HepG2 (cell line): ENCODE measurements at regions not wholly inside any gene's neighbourhood (a gene's known extent, or its start where the extent isn't known, plus 50 kb on each side); places are given as distances from the start of the nearest gene placed in this dataset.

Experiments used
- FLYWCH1 ChIP-seq: sonication (generic); formaldehyde crosslinking; IDR thresholded peaks from 2 replicates; pipeline ENCODE4 v1.8.1; 2023; ENCODE audit warnings: mild to moderate bottlenecking, missing genetic modification reagents
- NRL ChIP-seq: sonication (generic); formaldehyde crosslinking; IDR thresholded peaks from 2 replicates; pipeline ENCODE4 v1.5.0; 2020; ENCODE audit warnings: missing genetic modification reagents, mild to moderate bottlenecking, moderate library complexity, borderline replicate concordance
- PHF8 ChIP-seq: sonication (generic); formaldehyde crosslinking; IDR thresholded peaks from 2 replicates; pipeline ENCODE4 v1.5.0; 2020; ENCODE audit warnings: missing genetic modification reagents
- RAD21 ChIP-seq: fragments of 450-650 bp; formaldehyde crosslinking; IDR thresholded peaks from 2 replicates; pipeline ENCODE4 v1.5.0; 2020; ENCODE audit warnings: mild to moderate bottlenecking
- SMC3 ChIP-seq: IDR thresholded peaks from 2 replicates; pipeline ENCODE4 v1.6.1; 2011; ENCODE audit warnings: low read length, improper control_type of control experiment
- STAG1 ChIP-seq: sonication (generic); formaldehyde crosslinking; IDR thresholded peaks from 2 replicates; pipeline ENCODE4 v1.4.0; 2020; ENCODE audit warnings: missing genetic modification reagents
- TOPORS ChIP-seq: sonication (generic); formaldehyde crosslinking; IDR thresholded peaks from 2 replicates; pipeline ENCODE4 v1.8.0; 2023; ENCODE audit warnings: mild to moderate bottlenecking, missing genetic modification reagents
- ZNF136 ChIP-seq: sonication (generic); formaldehyde crosslinking; IDR thresholded peaks from 2 replicates; pipeline ENCODE4 v1.8.1; 2022; ENCODE audit warnings: low read depth, mild to moderate bottlenecking, moderate library complexity, missing genetic modification reagents
- ZNF251 ChIP-seq: sonication (generic); formaldehyde crosslinking; IDR thresholded peaks from 2 replicates; pipeline ENCODE4 v1.9.0; 2021; ENCODE audit warnings: mild to moderate bottlenecking, missing genetic modification reagents
- ZNF749 ChIP-seq: sonication (generic); formaldehyde crosslinking; IDR thresholded peaks from 2 replicates; pipeline ENCODE4 v1.8.0; 2022; ENCODE audit warnings: mild to moderate bottlenecking, missing genetic modification reagents, moderate library complexity, borderline replicate concordance
- TF ChIP-seq, protein P1 (sequence below): sonication (generic); formaldehyde crosslinking; IDR thresholded peaks from 2 replicates; pipeline ENCODE4 v1.5.0; 2020; ENCODE audit warnings: missing genetic modification reagents, mild to moderate bottlenecking, borderline replicate concordance
- TF ChIP-seq, protein P2 (sequence below): sonication (generic); formaldehyde crosslinking; IDR thresholded peaks from 2 replicates; pipeline ENCODE4 v1.5.0; 2020; ENCODE audit warnings: missing genetic modification reagents, mild to moderate bottlenecking, borderline replicate concordance
- TF ChIP-seq, protein P3 (sequence below): sonication (generic); formaldehyde crosslinking; IDR thresholded peaks from 2 replicates; pipeline ENCODE4 v1.5.1; 2020; ENCODE audit warnings: missing genetic modification reagents, mild to moderate bottlenecking, borderline replicate concordance
- TF ChIP-seq, protein P4 (sequence below): sonication (generic); formaldehyde crosslinking; IDR thresholded peaks from 2 replicates; pipeline ENCODE4 v1.5.0; 2020; ENCODE audit warnings: mild to moderate bottlenecking, missing genetic modification reagents

DNA sequence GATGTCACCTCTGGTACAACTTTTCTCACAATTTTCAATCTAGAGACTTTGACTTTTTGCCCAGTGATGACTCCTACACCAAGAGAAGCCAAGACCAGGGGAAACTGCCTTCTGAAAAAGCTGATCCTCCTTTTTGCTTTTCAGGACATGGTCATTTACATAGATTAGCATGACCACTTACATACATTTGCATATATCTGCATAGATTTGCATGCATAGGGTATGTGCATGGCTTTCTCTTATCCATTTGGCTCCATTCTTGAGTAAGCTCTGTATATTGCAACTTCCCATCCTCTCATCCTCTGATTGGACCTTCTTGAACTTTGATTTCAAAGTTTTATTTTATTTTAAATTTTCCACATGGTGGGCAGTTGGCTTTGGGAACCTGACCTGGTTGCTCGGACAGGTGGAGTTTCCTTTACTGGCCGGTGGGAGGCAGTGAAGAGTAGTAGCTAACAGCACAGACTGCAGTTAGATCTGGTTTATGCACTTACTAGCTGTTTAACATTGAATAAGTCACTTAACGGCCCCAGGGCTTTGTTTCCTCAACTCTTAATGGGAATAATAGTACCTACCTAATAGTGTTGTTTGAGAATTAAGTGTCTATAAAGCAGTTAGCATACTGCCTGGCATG, 92.9 kb downstream of the GPR139 start (continued):
- TF ChIP-seq RAD21 (CRISPR knock-in tag): peak; percentile 29; the same call in 1 of the 2 replicates
- TF ChIP-seq, protein P1, sequence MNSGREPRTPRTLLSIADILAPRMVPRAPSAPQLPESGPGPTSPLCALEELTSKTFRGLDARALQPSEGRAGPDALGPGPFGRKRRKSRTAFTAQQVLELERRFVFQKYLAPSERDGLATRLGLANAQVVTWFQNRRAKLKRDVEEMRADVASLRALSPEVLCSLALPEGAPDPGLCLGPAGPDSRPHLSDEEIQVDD (CRISPR knock-in tag): no peak
- TF ChIP-seq ZNF251 (CRISPR knock-in tag): no peak
- TF ChIP-seq, protein P2, sequence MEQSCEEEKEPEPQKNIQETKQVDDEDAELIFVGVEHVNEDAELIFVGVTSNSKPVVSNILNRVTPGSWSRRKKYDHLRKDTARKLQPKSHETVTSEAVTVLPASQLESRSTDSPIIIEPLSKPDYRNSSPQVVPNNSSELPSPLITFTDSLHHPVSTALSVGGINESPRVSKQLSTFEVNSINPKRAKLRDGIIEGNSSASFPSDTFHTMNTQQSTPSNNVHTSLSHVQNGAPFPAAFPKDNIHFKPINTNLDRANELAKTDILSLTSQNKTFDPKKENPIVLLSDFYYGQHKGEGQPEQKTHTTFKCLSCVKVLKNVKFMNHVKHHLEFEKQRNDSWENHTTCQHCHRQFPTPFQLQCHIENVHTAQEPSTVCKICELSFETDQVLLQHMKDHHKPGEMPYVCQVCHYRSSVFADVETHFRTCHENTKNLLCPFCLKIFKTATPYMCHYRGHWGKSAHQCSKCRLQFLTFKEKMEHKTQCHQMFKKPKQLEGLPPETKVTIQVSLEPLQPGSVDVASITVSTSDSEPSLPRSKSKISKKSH: no peak
- TF ChIP-seq, protein P3, sequence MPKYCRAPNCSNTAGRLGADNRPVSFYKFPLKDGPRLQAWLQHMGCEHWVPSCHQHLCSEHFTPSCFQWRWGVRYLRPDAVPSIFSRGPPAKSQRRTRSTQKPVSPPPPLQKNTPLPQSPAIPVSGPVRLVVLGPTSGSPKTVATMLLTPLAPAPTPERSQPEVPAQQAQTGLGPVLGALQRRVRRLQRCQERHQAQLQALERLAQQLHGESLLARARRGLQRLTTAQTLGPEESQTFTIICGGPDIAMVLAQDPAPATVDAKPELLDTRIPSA (CRISPR knock-in tag): no peak
- TF ChIP-seq PHF8 (CRISPR knock-in tag): no peak
- no peak for TF ChIP-seq ZNF136 (CRISPR knock-in tag)
- TF ChIP-seq SMC3: peak; percentile 48; the same call in 1 of the 2 replicates
- peak; percentile 50 for TF ChIP-seq STAG1 (CRISPR knock-in tag)
- TF ChIP-seq TOPORS (CRISPR knock-in tag): no peak
- TF ChIP-seq ZNF749 (CRISPR knock-in tag): no peak
- TF ChIP-seq, protein P4, sequence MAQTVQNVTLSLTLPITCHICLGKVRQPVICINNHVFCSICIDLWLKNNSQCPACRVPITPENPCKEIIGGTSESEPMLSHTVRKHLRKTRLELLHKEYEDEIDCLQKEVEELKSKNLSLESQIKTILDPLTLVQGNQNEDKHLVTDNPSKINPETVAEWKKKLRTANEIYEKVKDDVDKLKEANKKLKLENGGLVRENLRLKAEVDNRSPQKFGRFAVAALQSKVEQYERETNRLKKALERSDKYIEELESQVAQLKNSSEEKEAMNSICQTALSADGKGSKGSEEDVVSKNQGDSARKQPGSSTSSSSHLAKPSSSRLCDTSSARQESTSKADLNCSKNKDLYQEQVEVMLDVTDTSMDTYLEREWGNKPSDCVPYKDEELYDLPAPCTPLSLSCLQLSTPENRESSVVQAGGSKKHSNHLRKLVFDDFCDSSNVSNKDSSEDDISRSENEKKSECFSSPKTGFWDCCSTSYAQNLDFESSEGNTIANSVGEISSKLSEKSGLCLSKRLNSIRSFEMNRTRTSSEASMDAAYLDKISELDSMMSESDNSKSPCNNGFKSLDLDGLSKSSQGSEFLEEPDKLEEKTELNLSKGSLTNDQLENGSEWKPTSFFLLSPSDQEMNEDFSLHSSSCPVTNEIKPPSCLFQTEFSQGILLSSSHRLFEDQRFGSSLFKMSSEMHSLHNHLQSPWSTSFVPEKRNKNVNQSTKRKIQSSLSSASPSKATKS: no peak
- no peak for TF ChIP-seq FLYWCH1 (CRISPR knock-in tag)
- TF ChIP-seq NRL (CRISPR knock-in tag): no peak
